ENCODE measurements at regions not wholly inside any gene's neighbourhood (a gene's known extent, or its start where the extent isn't known, plus 50 kb on each side); places are given as distances from the start of the nearest gene placed in this dataset.

DNA sequence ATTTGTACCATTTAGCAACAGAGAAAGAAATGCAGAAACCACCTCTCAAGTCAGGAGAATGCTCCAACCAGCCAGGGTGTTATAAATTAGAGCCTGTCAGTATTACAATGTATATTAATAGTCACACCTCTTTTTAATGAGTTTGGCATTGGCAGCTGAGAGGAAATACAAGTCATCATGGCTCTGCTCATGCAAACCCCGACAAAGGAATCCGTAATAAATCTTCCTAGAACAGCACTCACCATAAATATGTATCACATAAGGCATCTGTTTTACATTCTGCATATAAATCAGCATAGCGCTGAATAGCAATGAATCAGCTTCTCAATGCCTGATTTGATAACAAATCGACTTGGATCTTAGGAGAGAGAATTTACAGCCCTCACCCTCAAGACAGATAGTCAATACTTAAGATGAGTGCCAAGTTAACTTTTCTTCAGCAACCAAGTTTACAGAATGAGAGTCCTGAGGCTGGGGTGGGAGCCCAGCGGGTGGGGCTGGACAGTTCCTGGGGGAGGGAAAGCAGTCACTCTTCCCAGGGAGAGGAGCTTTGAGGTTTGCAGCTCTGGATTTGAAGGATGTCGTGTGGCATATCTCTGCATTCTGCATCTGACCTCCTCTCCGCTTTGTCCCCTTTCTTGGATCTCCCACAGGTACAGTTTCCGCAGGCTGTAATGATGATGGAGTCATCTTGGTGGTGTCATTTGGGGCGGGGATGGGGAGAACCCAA is 1034.4 kb upstream of the NR2F2 start:
- Histone ChIP-seq H3K4me3 (no peak overlapping the region), H3K27ac (no peak overlapping the region), H3K36me3 (no peaks in the 10 kb centered on the region), H3K27me3 (replicated peaks) (no peaks in the 10 kb centered on the region), H3K4me1 (replicated peaks) (peaks cover 29% of the 10 kb centered on the region), H3K9me3 (replicated peaks) (no peaks in the 10 kb centered on the region)
- no peak for DNase-seq (ENCODE audit: low read depth in 1 of 2, low spot score in 2 of 2)

DNA sequence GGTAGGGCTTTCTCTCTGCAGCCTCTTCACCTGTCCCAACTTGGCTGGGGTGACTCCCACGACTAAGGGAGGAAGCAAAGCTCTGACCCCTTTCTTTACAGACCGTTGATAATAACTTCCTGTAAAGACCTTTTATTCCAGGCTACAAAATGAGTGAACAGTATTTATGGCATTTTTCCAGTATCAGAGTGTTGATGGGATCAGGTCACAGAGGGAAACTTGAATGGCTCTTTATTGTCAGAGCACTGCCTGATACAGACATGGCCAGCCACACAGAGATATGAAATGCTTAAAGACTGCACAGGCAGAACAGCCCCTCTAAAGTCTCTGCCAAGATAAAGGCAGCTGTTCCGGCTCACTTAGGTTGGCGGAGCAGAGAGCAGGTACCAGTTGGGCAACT is 1033.9 kb upstream of the NR2F2 start:
- Histone ChIP-seq H3K9me3 (replicated peaks) (no peaks in the 10 kb centered on the region), H3K4me1 (replicated peaks) (peaks cover 34% of the 10 kb centered on the region), H3K27me3 (replicated peaks) (no peaks in the 10 kb centered on the region), H3K27ac (no peak overlapping the region), H3K36me3 (no peaks in the 10 kb centered on the region), H3K4me3 (no peak overlapping the region)
- DNase-seq (ENCODE audit: low read depth in 1 of 2, low spot score in 2 of 2) = no peak

DNA sequence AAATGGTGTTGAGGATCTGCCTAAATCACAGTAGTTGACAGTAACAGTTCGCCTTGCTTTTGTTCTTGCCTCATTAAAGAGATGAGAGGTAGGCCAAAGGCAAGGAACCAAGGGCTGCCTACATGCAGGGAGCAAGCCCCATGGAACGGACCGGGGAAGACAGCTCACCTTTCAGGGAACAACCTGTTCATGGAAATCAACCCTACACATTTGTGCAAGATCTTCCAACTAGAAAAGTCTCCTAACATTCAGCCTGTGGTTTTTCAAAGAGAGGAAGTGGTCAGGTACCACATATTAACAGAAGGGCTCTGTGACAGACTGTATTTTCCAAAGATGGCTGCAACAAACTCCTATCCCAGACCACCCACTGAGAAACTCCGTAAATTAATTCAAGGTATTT is 1031.8 kb upstream of the NR2F2 start:
- DNase-seq (ENCODE audit: low read depth in 1 of 2, low spot score in 2 of 2) = peak in 1 of 2 experiments; percentile 40
- Histone ChIP-seq H3K36me3 (no peaks in the 10 kb centered on the region), H3K9me3 (replicated peaks) (no peaks in the 10 kb centered on the region), H3K27ac (no peak overlapping the region), H3K27me3 (replicated peaks) (no peaks in the 10 kb centered on the region), H3K4me3 (no peak overlapping the region), H3K4me1 (replicated peaks) (peaks cover 37% of the 10 kb centered on the region)

DNA sequence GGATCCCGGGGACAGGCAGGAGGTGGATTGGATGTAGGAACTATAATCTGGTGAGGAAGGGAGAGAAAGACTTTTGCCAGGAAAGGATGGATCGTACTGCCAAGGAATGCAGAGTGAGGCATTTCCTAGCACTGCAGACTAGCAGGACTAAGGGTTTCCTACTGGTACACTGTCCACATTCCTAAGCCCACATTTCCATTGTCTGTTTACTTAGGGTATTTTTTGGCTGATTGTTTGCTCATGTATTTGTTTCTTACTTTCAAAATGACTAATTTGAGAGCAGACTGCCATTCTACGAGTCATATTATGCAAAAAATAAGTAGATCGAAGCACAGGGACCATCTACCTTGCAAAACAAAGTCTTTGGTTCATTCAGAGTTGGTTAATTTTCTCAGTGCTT is 1029.5 kb upstream of the NR2F2 start:
- no peaks in the 10 kb centered on the region for H3K36me3 ChIP-seq
- DNase-seq (ENCODE audit: low read depth in 1 of 2, low spot score in 2 of 2) = peak; percentile 56 to 82
- peaks cover 51% of the 10 kb centered on the region for H3K4me1 ChIP-seq (replicated peaks)
- no peaks in the 10 kb centered on the region for H3K27me3 ChIP-seq (replicated peaks)
- no peak overlapping the region for H3K4me3 ChIP-seq
- H3K27ac ChIP-seq = peak overlapping the region; percentile 48
- no peaks in the 10 kb centered on the region for H3K9me3 ChIP-seq (replicated peaks)

DNA sequence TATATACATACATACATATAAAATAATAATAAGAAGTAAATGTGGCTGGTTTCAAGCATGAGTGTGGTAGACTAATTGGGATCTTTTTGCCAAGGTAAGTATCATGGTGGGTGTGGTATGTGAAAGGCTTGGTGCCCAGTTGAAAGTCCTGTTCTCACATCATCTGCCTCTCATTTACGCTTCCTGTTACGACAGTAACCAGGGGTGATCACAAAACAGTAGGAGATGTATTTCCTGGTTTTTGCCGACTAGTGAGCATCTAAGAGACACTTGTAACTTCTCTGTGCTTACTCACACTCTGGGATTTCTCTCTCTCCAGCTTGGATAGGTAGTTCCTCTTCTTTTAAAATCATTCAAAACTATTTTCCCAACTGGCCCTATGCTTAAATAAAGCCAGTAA is 1028.3 kb upstream of the NR2F2 start:
- Histone ChIP-seq H3K36me3 (no peaks in the 10 kb centered on the region), H3K4me1 (replicated peaks) (peaks cover 51% of the 10 kb centered on the region), H3K9me3 (replicated peaks) (no peaks in the 10 kb centered on the region), H3K4me3 (no peak overlapping the region), H3K27me3 (replicated peaks) (no peaks in the 10 kb centered on the region), H3K27ac (peak overlapping the region; percentile 48; the same call in 1 of the 2 replicates)
- no peak for DNase-seq (ENCODE audit: low read depth in 1 of 2, low spot score in 2 of 2)

DNA sequence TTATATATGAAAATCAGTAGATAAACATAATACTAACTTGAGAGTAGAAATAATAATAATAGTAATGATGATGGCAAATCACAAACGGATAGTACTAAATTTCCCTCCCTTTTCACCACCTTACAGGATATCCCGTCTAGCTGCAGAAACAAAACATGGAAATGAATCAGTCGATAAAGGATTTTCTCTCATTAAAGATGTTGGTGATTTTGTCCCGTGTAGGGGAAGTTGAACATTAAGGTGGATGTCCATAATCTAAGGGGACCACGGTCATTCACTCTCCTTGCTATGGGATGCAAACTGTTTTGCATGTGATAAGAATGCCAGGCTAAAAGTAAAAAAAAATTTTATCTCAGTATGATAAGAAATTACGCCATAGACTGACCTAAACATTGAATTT is 1027.7 kb upstream of the NR2F2 start:
- Histone ChIP-seq H3K27me3 (replicated peaks) (no peaks in the 10 kb centered on the region), H3K4me1 (replicated peaks) (peaks cover 51% of the 10 kb centered on the region), H3K36me3 (no peaks in the 10 kb centered on the region), H3K4me3 (no peak overlapping the region), H3K27ac (no peak overlapping the region), H3K9me3 (replicated peaks) (no peaks in the 10 kb centered on the region)
- DNase-seq (ENCODE audit: low read depth in 1 of 2, low spot score in 2 of 2) = no peak

DNA sequence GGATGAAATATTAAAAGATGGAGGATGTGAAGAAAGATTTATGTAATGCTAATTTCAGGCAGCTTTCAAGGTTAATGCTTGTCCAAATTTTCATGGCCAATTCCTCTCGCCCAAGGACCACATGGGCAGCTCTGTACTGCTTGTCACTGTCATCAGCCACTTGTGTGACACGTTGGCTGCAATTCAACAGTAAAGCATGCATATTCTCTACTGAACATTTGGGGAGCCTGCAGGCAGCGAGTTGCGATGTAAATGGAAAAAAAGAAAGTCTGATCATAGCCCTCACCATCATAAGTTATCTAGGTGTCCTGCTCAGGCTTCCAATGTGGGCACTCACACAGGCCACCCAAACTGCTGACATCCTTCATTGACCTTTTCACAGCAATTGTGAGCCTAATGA is 1026.8 kb upstream of the NR2F2 start:
- DNase-seq (ENCODE audit: low read depth in 1 of 2, low spot score in 2 of 2) = no peak
- H3K27ac ChIP-seq = peak overlapping the region; percentile 47
- H3K9me3 ChIP-seq (replicated peaks) = no peaks in the 10 kb centered on the region
- H3K4me1 ChIP-seq (replicated peaks) = peaks cover 47% of the 10 kb centered on the region
- H3K36me3 ChIP-seq = no peaks in the 10 kb centered on the region
- H3K27me3 ChIP-seq (replicated peaks) = no peaks in the 10 kb centered on the region
- no peak overlapping the region for H3K4me3 ChIP-seq

DNA sequence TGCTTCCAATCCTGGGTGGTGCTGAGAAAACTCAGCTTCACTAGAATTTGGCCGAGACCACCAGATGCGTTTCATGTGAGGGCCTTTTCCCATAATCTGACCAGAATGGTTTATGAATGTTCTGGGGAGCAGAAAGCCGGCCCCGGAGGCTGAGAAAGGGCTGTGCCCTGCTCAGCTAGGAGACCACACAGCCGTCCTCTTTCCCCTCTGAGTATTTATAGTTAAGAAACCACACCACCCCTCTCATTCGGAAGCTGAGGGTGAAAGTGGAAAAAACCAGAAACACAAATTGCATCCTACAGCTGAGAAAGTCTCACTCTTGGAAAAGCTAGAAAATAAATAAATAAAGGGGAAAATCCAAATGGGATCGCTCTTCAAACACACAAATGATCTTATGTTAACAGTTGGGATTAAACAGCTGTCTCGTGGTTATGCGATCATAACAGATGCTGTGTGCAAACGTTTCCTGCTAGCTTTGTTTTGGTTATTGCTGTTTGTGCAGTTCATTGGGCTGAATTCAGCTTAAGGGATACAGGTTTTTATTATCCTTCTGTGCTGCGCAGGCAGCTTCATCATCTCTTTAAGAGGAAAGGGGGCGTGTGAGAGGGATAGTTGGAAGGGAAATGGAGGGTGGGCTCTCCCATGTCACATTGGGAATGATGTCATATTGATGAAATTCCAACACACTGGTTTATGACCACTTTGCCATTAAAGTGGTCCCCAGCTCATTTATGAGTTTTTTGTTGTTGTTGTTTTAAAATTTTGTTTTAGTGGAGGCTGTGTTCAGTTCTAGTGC is 1026.2 kb upstream of the NR2F2 start:
- H3K27me3 ChIP-seq (replicated peaks) = no peaks in the 10 kb centered on the region
- no peaks in the 10 kb centered on the region for H3K9me3 ChIP-seq (replicated peaks)
- H3K4me1 ChIP-seq (replicated peaks) = peaks cover 41% of the 10 kb centered on the region
- peak; percentile 56 to 89 for DNase-seq (ENCODE audit: low read depth in 1 of 2, low spot score in 2 of 2)
- H3K27ac ChIP-seq = peak overlapping the region; percentile 47
- no peak overlapping the region for H3K4me3 ChIP-seq
- no peaks in the 10 kb centered on the region for H3K36me3 ChIP-seq

DNA sequence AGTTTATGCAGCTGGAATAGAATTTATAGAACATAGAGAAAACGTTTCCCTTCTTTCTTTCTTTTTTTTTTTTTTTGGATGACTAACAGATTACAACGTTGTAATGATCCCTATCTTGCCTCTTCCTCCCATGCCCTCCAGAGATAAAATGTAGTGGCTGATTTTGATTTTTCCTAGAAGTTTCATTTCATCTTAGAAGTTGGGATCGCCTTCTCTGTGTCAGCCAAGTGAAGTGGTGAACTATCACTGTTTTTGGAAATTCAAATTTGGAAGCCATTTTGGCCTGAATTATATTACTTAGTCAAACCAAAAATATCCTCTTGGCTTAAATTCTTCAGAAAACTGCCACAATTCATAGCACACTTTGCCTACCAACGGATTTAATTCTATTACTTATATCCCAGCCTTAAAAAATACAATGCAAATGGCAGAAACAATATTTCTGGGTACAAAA is 1025.5 kb upstream of the NR2F2 start:
- H3K9me3 ChIP-seq (replicated peaks) = no peaks in the 10 kb centered on the region
- H3K4me1 ChIP-seq (replicated peaks) = peaks cover 40% of the 10 kb centered on the region
- H3K27ac ChIP-seq = peak overlapping the region; percentile 47
- no peak for DNase-seq (ENCODE audit: low read depth in 1 of 2, low spot score in 2 of 2)
- no peak overlapping the region for H3K4me3 ChIP-seq
- H3K36me3 ChIP-seq = no peaks in the 10 kb centered on the region
- no peaks in the 10 kb centered on the region for H3K27me3 ChIP-seq (replicated peaks)

DNA sequence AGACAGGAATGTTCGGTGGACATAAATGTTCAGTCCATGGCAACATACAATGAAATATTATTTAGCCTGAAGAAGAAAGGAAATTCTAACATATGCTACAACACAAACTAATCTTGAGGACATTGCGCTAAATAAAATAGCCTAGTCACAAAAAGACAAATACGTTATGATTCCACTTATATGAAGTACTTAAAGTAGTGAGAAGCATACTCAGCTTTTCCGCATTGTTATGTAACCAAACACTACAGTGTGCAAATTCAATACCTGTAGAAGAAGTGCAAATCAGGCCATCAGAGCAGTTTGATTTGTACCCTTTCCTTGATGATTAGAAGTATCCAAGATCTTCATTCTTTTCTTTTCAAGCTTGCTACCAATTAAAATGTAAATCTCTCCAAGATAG is 1023.4 kb upstream of the NR2F2 start:
- Histone ChIP-seq H3K27me3 (replicated peaks) (no peaks in the 10 kb centered on the region), H3K27ac (no peak overlapping the region), H3K4me1 (replicated peaks) (peaks cover 22% of the 10 kb centered on the region), H3K36me3 (no peaks in the 10 kb centered on the region), H3K4me3 (no peak overlapping the region), H3K9me3 (replicated peaks) (no peaks in the 10 kb centered on the region)
- no peak for DNase-seq (ENCODE audit: low read depth in 1 of 2, low spot score in 2 of 2)

DNA sequence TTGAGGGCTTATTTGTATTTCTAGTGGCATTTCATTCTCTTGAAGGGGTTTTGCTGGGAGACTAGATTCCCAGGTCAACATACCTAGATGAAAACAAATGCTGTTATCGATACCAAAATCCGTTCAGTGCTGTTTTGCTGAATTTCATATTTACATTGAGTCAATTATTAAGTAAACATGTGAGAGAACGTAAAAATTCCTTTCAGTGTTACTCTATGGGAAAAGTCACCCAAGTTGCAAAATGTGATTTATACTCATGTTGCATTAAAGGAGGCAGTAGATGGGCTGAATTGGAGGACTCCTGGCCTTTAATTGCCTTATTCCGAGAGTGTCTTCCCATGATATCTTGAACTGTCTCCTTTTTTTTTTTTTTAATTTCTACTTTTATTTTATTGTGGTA is 1011.3 kb upstream of the NR2F2 start:
- no peaks in the 10 kb centered on the region for H3K27me3 ChIP-seq (replicated peaks)
- no peak overlapping the region for H3K4me3 ChIP-seq
- DNase-seq (ENCODE audit: low read depth in 1 of 2, low spot score in 2 of 2) = no peak
- H3K4me1 ChIP-seq (replicated peaks) = no peaks in the 10 kb centered on the region
- no peak overlapping the region for H3K27ac ChIP-seq
- H3K9me3 ChIP-seq (replicated peaks) = no peaks in the 10 kb centered on the region
- no peaks in the 10 kb centered on the region for H3K36me3 ChIP-seq

DNA sequence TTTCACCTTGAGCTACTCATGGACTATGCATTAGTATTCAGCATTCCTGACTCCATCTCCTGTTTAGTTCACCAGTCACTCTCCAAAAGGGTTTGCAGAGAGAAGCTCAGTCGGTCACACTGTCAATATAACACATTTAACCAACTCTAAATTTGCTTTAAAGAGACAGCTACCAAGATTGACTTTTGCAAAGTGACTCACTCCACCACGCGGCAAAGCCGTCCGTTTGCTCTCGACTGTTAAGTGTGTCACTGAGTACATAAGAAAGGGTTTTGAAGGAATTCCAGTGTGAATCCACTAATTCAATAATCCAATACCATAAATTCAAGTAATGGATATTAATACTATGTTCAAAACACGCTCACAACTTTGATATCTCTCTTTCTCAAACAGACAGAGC is 1006.7 kb upstream of the NR2F2 start:
- no peaks in the 10 kb centered on the region for H3K9me3 ChIP-seq (replicated peaks)
- H3K36me3 ChIP-seq = no peaks in the 10 kb centered on the region
- DNase-seq (ENCODE audit: low read depth in 1 of 2, low spot score in 2 of 2) = no peak
- no peaks in the 10 kb centered on the region for H3K4me1 ChIP-seq (replicated peaks)
- no peak overlapping the region for H3K4me3 ChIP-seq
- H3K27me3 ChIP-seq (replicated peaks) = no peaks in the 10 kb centered on the region; the same call in 1 of the 2 replicates
- no peak overlapping the region for H3K27ac ChIP-seq

DNA sequence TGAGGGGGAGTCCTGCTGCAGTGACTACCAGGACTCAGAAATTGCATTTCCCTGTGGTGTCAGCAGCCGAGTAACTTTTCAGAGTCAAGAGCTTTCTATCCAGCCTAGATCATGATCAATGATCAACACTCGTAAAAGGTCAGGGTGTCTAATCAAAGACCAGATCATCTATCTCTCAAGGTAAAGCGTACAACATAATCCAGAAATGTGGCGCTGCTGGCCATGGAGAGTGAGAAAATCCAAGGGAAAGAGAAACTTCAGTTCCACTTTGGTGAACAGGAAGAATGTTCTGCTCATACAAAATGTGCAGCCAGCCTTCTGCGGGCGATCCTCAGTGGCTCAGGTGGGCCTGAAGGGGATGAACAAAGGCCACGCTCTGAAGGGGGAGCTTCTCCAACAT is 1005.8 kb upstream of the NR2F2 start:
- Histone ChIP-seq H3K9me3 (replicated peaks) (no peaks in the 10 kb centered on the region), H3K4me1 (replicated peaks) (no peaks in the 10 kb centered on the region), H3K36me3 (no peaks in the 10 kb centered on the region), H3K4me3 (no peak overlapping the region), H3K27ac (no peak overlapping the region), H3K27me3 (replicated peaks) (no peaks in the 10 kb centered on the region; the same call in 1 of the 2 replicates)
- DNase-seq (ENCODE audit: low read depth in 1 of 2, low spot score in 2 of 2) = no peak

DNA sequence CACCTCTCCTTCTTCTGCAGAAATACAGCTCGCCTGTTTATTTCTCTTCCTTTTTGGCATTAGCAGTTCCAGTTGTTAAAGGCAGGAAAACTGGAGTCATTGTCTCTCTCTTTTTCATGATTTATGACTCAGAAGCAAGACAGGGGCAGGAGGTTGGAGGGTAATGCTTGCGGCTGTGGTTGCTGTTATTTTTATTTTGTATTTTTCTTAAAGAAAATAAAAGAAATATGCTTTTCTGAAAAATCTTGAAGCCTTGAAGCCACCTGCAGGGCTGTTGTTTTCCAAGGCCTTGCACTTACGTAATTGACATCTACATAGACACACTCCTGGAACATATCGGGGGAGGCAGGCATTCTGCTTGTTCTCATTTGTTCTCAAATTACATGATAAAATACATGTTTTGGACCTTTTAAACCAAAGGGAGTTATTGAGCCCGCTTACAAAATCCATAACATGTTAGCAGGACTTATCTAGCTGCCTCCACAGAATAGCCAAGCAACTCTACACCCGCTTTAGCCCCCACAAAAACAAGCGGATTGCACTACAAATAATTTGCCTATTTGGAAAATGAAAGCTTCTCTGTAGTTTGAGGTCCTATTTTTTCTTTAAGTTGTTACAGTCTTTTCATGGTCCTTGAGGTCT is 1004.6 kb upstream of the NR2F2 start:
- Histone ChIP-seq H3K27ac (no peak overlapping the region), H3K27me3 (replicated peaks) (no peaks in the 10 kb centered on the region; the same call in 1 of the 2 replicates), H3K4me3 (no peak overlapping the region), H3K36me3 (no peaks in the 10 kb centered on the region), H3K9me3 (replicated peaks) (0 out of 2 replicates have a peak, but pooled peaks cover 2% of the 10 kb centered on the region), H3K4me1 (replicated peaks) (no peaks in the 10 kb centered on the region)
- no peak for DNase-seq (ENCODE audit: low read depth in 1 of 2, low spot score in 2 of 2)
